GM12878 (cell line): ENCODE measurements at regions not wholly inside any gene's neighbourhood (a gene's known extent, or its start where the extent isn't known, plus 50 kb on each side); places are given as distances from the start of the nearest gene placed in this dataset.

Source experiments
- ATAC-seq: fragments of 200-7000 bp; cut with Tn5 transposase; 3 replicates; pipeline ENCODE4 v1.9.1; 2020; ENCODE audit warnings: mild to moderate bottlenecking, moderate library complexity
- BruUV-seq: library from RNA; stranded (reverse); fragments of 400-500 nt; replicated peaks from 2 replicates; lab custom pipeline; 2021; lab: Mats Ljungman, UMichigan
- CTCF ChIA-PET: fragments of 300-600 bp; sonication (Branson Sonifier 250); formaldehyde crosslinking; extraction: SDS; loops from one replicate; lab custom pipeline; 2021; ENCODE audit warnings: inconsistent platforms; lab: Yijun Ruan, JAX
- POLR2A ChIA-PET: fragments of 350-600 bp; formaldehyde crosslinking; extraction: SDS; loops from one replicate; lab custom pipeline; 2021; ENCODE audit warnings: inconsistent platforms; lab: Charles Lee
- RAD21 ChIA-PET: fragments of 300-600 bp; sonication (Branson Sonifier 250); formaldehyde crosslinking; loops from one replicate; lab custom pipeline; 2023; ENCODE audit warnings: antibody characterized with exemption; ENCODE audit not compliant: unreplicated experiment; lab: Charles Lee
- SMC1A ChIA-PET: fragments of 300-600 bp; sonication (Branson Sonifier 250); formaldehyde crosslinking; loops from one replicate; lab custom pipeline; 2023; ENCODE audit not compliant: unreplicated experiment, uncharacterized antibody; lab: Charles Lee
- DNase-seq: peaks from one replicate; pipeline ENCODE4 v3.0.0-alpha.2; 2011; ENCODE audit warnings: low read depth, low spot score
- FAIRE-seq: peaks from 3 replicates; lab custom pipeline; 2011; peaks lifted over from hg19 to GRCh38; lab: Jason Lieb, UNC
- H2AFZ ChIP-seq: 2 replicates; pipeline ENCODE4 v1.6.0; 2011; ENCODE audit warnings: low read depth, low read length, control low read depth; ENCODE audit not compliant: control insufficient read depth
- H3K27ac ChIP-seq: 2 replicates; pipeline ENCODE4 v1.5.1; 2011; ENCODE audit warnings: control low read depth; ENCODE audit not compliant: control insufficient read depth, insufficient read depth
- H3K27me3 ChIP-seq, 2 experiments: replicated peaks in 1 of 2; 2 replicates each; pipeline versions ENCODE4 v1.6.0 to v1.6.1; 2011; ENCODE audit warnings: low read length in 1 of 2; ENCODE audit not compliant: control insufficient read depth in 2 of 2, insufficient read depth in 2 of 2
- H3K36me3 ChIP-seq, 2 experiments: 2 replicates each; pipeline ENCODE4 v1.5.1; 2011; ENCODE audit warnings: low read length in 1 of 2; ENCODE audit not compliant: control insufficient read depth in 2 of 2, insufficient read depth in 2 of 2
- H3K4me1 ChIP-seq: 2 replicates; pipeline ENCODE4 v1.6.1; 2011; ENCODE audit warnings: mild to moderate bottlenecking, low read length, moderate library complexity, mixed read lengths; ENCODE audit not compliant: control insufficient read depth, insufficient read depth
- H3K4me2 ChIP-seq: 2 replicates; pipeline ENCODE4 v1.6.0; 2011; ENCODE audit warnings: control low read depth; ENCODE audit not compliant: control insufficient read depth, insufficient read depth
- H3K4me3 ChIP-seq: fragments of 200-600 bp; sonication (generic); 2 replicates; pipeline ENCODE4 v1.5.1; 2016
- H3K79me2 ChIP-seq: 2 replicates; pipeline ENCODE4 v1.6.0; 2011; ENCODE audit warnings: low read length; ENCODE audit not compliant: control insufficient read depth, insufficient read depth
- H3K9ac ChIP-seq: 2 replicates; pipeline ENCODE4 v1.8.0; 2011; ENCODE audit warnings: low read length, control low read depth, mixed read lengths; ENCODE audit not compliant: control insufficient read depth, insufficient read depth
- H3K9me3 ChIP-seq: replicated peaks from 3 replicates; pipeline ENCODE4 v1.5.1; 2011; ENCODE audit warnings: mild to moderate bottlenecking, low read length; ENCODE audit not compliant: control insufficient read depth, insufficient read depth
- H4K20me1 ChIP-seq: 2 replicates; pipeline ENCODE4 v1.6.0; 2011; ENCODE audit not compliant: control insufficient read depth, insufficient read depth
- CBFB ChIP-seq: IDR thresholded peaks from 2 replicates; pipeline ENCODE4 v1.6.1; 2016; ENCODE audit warnings: antibody characterized with exemption, low read depth
- CBX3 ChIP-seq: fragments of 200-600 bp; sonication (generic); IDR thresholded peaks from 2 replicates; pipeline ENCODE4 v1.6.1; 2016; ENCODE audit warnings: low read depth, borderline replicate concordance
- DPF2 ChIP-seq: fragments of 450-650 bp; IDR thresholded peaks from 2 replicates; pipeline ENCODE4 v1.6.1; 2017; ENCODE audit warnings: mild to moderate bottlenecking
- E2F8 ChIP-seq: fragments of 450-650 bp; IDR thresholded peaks from 2 replicates; pipeline ENCODE4 v1.6.1; 2018; ENCODE audit warnings: mild to moderate bottlenecking, low read depth, moderate library complexity; ENCODE audit not compliant: partially characterized antibody
- FOXK2 ChIP-seq: fragments of 450-650 bp; IDR thresholded peaks from 2 replicates; pipeline ENCODE4 v1.6.1; 2017; ENCODE audit warnings: mild to moderate bottlenecking, moderate library complexity
- JUNB ChIP-seq: IDR thresholded peaks from 2 replicates; pipeline ENCODE4 v1.6.1; 2016; ENCODE audit warnings: antibody characterized with exemption, mild to moderate bottlenecking
- LARP7 ChIP-seq: fragments of 450-650 bp; IDR thresholded peaks from 2 replicates; pipeline ENCODE4 v1.6.1; 2017; ENCODE audit warnings: mild to moderate bottlenecking
- PBX3 ChIP-seq: IDR thresholded peaks from 2 replicates; pipeline ENCODE4 v1.6.1; 2011; ENCODE audit warnings: mild to moderate bottlenecking, low read depth, low read length, moderate library complexity; ENCODE audit not compliant: insufficient replicate concordance
- POLR2AphosphoS5 ChIP-seq: IDR thresholded peaks from 2 replicates; pipeline ENCODE4 v1.6.1; 2011; ENCODE audit warnings: mild to moderate bottlenecking, low read length, inconsistent platforms
- RBBP5 ChIP-seq: fragments of 200-600 bp; sonication (generic); conservative IDR thresholded peaks from 2 replicates; pipeline ENCODE4 v1.6.1; 2016
- STAT1 ChIP-seq: fragments of 450-650 bp; conservative IDR thresholded peaks from 2 replicates; pipeline ENCODE4 v1.6.1; 2014; ENCODE audit warnings: antibody characterized with exemption, mild to moderate bottlenecking
- TCF3 ChIP-seq: IDR thresholded peaks from 2 replicates; pipeline ENCODE4 v1.6.1; 2012; ENCODE audit warnings: low read depth, mild to moderate bottlenecking, low read length, borderline replicate concordance; ENCODE audit not compliant: insufficient read depth
- ZBTB4 ChIP-seq: fragments of 450-650 bp; formaldehyde crosslinking; IDR thresholded peaks from 2 replicates; pipeline ENCODE4 v1.4.0; 2022; ENCODE audit warnings: mild to moderate bottlenecking, moderate library complexity
- WGBS: methylation state at CpG from one replicate; pipeline ENCODE4 v1.1.6; 2016; ENCODE audit warnings: low lambda C conversion rate; ENCODE audit not compliant: insufficient replicate concordance, insufficient coverage; ENCODE audit errors: missing lambda C conversion rate; 5-methylcytosine and 5-hydroxymethylcytosine counted together
- in situ Hi-C: fragments of 300-500 bp; cut with MboI; formaldehyde crosslinking; loops from 9 replicates; pipeline ENCODE4 v1.14.3; 2018; ENCODE audit warnings: mixed read lengths
- intact Hi-C: fragments of 100-400 bp; cut with micrococcal nuclease; formaldehyde crosslinking; loops from one replicate; pipeline ENCODE4 v1.14.2; 2022; ENCODE audit not compliant: unreplicated experiment

DNA sequence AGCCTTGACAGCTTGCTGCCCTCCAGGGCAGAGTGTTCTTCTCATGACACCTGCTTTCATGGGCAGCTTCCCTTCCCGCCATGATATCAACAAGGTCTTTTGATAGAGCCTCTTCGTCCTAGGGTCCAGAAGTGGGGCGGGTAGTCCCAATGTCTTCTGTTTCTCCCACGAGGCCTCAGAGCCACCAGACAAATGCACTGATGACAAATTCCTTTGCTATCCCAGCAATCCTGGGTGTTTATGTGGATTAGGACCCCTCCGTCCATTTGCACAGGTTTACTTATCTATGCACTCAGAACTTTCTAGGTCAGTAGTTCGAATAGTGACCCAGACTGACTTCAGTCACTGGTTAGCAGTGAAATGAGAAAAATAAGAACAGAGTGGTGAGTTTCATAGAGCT, 52.6 kb upstream of the PRMT8 start:
- no peak for FAIRE-seq
- ChIA-PET RAD21 (no interaction called here), CTCF (no interaction called here)

More for the DNA sequence above, 52.6 kb upstream of the PRMT8 start:
- SMC1A ChIA-PET = no interaction called here
- no peak for TF ChIP-seq CBFB
- TF ChIP-seq LARP7 = no peak
- TF ChIP-seq FOXK2 = no peak
- TF ChIP-seq ZBTB4 (CRISPR knock-in tag) = no peak
- no peak for TF ChIP-seq RBBP5
- no peak for TF ChIP-seq E2F8
- no peak for TF ChIP-seq POLR2AphosphoS5
- no peak for TF ChIP-seq TCF3
- TF ChIP-seq STAT1 = no peak
- no peak for TF ChIP-seq PBX3
- TF ChIP-seq DPF2 = no peak
- no peak for TF ChIP-seq CBX3
- no peak for TF ChIP-seq JUNB
- Histone ChIP-seq H4K20me1 (no peaks in the 10 kb centered on the region), H3K4me2 (no peak overlapping the region), H3K4me1 (no peaks in the 10 kb centered on the region), H3K9me3 (no peaks in the 10 kb centered on the region), H3K27ac (no peak overlapping the region), H3K36me3 (no peaks in the 10 kb centered on the region), H3K9ac (no peak overlapping the region), H3K27me3 (peaks cover 2 to 3% of the 10 kb centered on the region in 2 experiments; a peak in 2 of 4 replicates), H3K79me2 (no peaks in the 10 kb centered on the region), H3K4me3 (no peak overlapping the region), H2AFZ (no peak overlapping the region)
- POLR2A ChIA-PET = no interaction called here
- 0% methylated on average over 6 of the region's 6 CpGs for WGBS
- BruUV-seq = no TSS peak
- intact Hi-C loops (no loop called here), in situ Hi-C loops (no loop called here)
- no peak for DNase-seq
- ATAC-seq = no peak
